ENCODE measurements at regions not wholly inside any gene's neighbourhood (a gene's known extent, or its start where the extent isn't known, plus 50 kb on each side); places are given as distances from the start of the nearest gene placed in this dataset.

GRCh38 chr6:99790679-99791078 is 184.0 kb downstream of the PRDM13 start:
- TF ChIP-seq YY1 (IDR thresholded peaks at IDR 0.05; ENCODE audit: insufficient read depth, insufficient read length) = no peak
- TF ChIP-seq ZNF274 (IDR thresholded peaks at IDR 0.05; ENCODE audit: low read depth, low read length) = no peak
- TF ChIP-seq SUZ12 (IDR thresholded peaks at IDR 0.05; ENCODE audit: extremely low read depth, insufficient read depth, insufficient read length) = no peak
